NB4 (cell line): ENCODE measurements at regions not wholly inside any gene's neighbourhood (a gene's known extent, or its start where the extent isn't known, plus 50 kb on each side); places are given as distances from the start of the nearest gene placed in this dataset.
"Not testable (repeated sequence)": the region's sequence is repeated elsewhere in the genome, so short reads cannot be mapped to it uniquely, and the experiment has no call there.

Experiments
- DNase-seq: peaks from one replicate; pipeline ENCODE4 v3.0.0; 2010; ENCODE audit warnings: low read depth
- H3K4me3 ChIP-seq: one replicate; pipeline ENCODE4 v1.5.1; 2011; ENCODE audit warnings: mild to moderate bottlenecking, low read depth, low read length, moderate library complexity
- MYC ChIP-seq: IDR thresholded peaks from 2 replicates; pipeline ENCODE4 v1.6.1; 2011; ENCODE audit warnings: low read depth, low read length
- POLR2A ChIP-seq: IDR thresholded peaks from 2 replicates; pipeline ENCODE4 v1.6.1; 2011; ENCODE audit warnings: mild to moderate bottlenecking; ENCODE audit not compliant: insufficient read length; ENCODE audit errors: extremely low read depth
- TF ChIP-seq, protein P1 (sequence below): IDR thresholded peaks from one replicate; pipeline ENCODE4 v1.5.1; 2012; ENCODE audit warnings: low read depth, low read length
- TF ChIP-seq, protein P2 (sequence below): IDR thresholded peaks from 2 replicates; pipeline ENCODE4 v1.6.1; 2011; ENCODE audit warnings: low read depth, low read length

DNA sequence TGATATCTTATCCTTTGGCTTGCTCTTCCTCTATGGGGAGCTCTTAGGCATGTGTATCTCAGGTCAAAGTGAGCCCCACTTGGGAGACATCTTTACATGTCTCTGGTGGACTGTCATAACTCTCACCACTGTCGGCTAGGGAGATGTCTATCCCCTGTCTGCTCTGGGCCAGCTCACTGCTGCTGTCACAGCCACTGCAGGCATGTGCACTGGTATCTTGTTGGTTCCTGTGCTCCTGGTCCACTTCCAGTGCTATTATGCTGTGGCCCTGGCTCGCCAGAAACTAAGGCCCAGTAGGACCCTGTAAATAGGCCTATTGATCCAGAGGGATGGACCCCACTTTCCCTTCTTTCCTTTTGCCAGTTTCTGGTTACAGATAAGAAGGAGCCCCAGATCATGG, 56.6 kb upstream of the LAS1L start:
- TF ChIP-seq POLR2A (no peak), MYC (no peak)
- TF ChIP-seq, protein P1, sequence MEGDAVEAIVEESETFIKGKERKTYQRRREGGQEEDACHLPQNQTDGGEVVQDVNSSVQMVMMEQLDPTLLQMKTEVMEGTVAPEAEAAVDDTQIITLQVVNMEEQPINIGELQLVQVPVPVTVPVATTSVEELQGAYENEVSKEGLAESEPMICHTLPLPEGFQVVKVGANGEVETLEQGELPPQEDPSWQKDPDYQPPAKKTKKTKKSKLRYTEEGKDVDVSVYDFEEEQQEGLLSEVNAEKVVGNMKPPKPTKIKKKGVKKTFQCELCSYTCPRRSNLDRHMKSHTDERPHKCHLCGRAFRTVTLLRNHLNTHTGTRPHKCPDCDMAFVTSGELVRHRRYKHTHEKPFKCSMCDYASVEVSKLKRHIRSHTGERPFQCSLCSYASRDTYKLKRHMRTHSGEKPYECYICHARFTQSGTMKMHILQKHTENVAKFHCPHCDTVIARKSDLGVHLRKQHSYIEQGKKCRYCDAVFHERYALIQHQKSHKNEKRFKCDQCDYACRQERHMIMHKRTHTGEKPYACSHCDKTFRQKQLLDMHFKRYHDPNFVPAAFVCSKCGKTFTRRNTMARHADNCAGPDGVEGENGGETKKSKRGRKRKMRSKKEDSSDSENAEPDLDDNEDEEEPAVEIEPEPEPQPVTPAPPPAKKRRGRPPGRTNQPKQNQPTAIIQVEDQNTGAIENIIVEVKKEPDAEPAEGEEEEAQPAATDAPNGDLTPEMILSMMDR, result no peak
- TF ChIP-seq, protein P2, sequence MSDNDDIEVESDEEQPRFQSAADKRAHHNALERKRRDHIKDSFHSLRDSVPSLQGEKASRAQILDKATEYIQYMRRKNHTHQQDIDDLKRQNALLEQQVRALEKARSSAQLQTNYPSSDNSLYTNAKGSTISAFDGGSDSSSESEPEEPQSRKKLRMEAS, result no peak
- no peak overlapping the region for H3K4me3 ChIP-seq
- DNase-seq, result no peak

DNA sequence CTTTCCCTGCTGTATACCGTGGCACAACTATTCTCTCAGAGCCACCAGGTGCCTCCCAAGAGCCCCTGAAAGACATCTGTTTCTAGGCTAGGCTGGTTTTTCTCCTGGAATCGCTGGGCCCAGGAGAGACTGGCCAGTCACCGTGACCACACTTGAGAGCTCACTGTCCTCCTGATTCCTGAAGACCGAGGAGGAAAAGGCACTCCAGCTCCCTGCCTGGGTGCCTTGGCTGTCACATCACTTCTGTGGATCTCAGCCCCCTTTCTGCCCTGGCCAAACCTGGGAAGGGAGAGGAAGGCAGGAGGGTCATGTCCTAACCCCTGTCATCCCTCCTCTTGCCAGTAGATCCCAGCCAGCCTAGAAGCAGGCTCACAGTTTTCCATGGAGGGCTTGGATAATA, 54.7 kb upstream of the LAS1L start:
- TF ChIP-seq, protein P1, result no peak
- TF ChIP-seq, protein P2, result no peak
- TF ChIP-seq POLR2A (no peak), MYC (no peak)
- H3K4me3 ChIP-seq, result no peak overlapping the region
- DNase-seq, result no peak

DNA sequence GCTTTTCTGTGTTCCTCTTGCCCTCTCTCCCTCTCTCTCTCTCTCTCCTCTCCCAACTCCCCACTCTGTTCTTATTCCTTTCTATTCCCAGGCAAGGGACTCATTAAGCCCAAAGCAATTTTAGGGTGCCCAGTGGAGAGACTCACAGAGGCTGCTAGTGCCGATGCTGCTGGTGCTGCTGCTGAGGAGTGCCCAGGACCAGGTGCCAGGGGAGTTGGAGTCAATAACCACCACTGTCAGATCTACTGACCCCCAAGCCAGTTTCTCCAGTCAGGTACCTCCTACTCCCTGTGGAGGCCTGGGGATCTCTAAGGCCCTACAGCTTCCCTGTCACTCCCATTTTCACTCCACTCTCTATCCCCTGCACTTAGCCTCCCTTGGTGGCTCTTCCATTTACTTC, 54.2 kb upstream of the LAS1L start:
- no peak for DNase-seq
- H3K4me3 ChIP-seq, result no peak overlapping the region
- TF ChIP-seq, protein P1, result no peak
- TF ChIP-seq POLR2A (no peak), MYC (no peak)
- TF ChIP-seq, protein P2, result no peak

DNA sequence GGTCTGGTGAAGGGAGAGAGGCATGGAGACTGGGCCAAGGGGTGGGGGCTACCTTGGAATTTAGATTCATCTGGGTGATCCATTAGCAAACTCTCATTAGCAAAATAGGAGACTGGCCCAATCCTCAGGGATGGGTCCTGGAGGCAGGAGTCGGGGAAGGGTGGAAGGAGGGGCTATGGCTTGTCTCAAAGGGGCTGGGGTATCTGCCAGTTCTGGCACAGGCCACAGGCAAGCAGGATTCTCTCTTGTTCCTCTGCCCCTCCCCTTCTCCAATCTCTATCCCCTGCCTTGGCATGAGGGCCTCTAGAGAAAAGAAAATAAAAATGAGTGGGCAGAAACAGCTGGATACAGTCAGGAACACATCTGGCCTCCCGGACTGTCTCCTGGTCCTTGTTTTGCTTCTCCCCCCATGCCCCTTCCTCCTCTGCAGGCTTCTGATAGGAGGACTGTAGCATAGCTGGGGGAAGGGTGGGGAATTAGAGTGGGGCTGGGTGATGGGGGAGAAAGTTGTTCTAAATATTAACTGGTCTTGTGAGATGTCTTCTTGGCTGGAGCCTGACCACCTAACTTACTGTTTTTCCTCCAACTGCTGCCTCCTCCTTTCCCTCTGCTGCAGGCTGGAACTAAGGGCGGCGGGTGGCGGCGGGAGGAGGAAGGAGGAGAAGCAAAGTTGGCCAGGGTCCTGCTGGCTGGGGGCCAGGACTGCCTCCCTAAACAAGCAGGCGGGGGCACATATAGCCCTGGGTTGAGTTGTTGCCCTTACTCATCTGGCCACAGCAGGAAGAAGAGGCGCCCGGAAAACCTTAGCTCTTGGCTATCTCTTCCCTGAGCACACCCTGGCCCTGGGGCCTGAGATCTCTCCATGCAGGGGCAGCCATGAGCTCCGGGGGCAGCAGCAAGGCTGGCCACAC, 53.3 kb upstream of the LAS1L start:
- H3K4me3 ChIP-seq, result no peak overlapping the region
- TF ChIP-seq POLR2A, result no peak
- TF ChIP-seq, protein P2, result no peak
- TF ChIP-seq, protein P1, result no peak
- no peak for TF ChIP-seq MYC
- DNase-seq, result no peak

DNA sequence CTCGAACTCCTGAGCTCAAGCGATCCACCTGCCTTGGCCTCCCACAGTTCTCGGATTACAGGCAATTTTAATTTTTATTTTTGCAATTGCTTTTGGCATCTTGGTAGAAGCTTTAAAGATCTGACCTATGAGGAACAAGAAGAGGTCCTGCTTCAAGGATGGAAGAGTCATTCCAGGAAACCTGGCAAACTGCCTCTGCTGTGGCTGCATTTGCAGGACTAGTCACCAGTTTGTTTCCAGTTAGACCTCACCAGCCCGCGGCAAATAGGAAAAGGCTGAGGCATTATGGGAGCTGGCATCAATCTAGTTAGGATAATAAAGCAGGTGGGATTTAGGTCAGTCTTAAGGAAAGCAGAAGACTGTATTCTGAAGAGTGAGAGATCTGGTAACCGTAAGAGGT, 51.9 kb upstream of the LAS1L start:
- no peak overlapping the region for H3K4me3 ChIP-seq
- TF ChIP-seq, protein P1, result no peak
- TF ChIP-seq MYC (no peak), POLR2A (no peak)
- TF ChIP-seq, protein P2, result no peak
- no peak for DNase-seq

DNA sequence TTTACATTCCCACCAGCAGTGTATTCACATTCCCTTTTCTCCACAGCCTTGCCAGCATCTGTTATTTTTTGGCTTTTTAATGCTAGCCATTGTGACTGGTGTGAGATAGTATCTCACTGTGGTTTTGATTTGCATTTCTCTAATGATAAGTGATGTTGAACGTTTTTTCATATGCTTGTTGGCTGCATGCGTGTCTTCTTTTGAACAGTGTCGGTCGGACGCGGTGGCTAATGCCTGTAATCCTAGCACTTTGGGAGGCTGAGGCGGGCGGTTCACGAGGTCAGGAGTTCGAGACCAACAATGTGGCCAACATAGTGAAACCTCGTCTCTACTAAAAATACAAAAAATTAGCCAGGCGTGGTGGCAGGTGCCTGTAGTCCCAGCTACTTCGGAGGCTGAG, 50.6 kb upstream of the LAS1L start:
- not testable (repeated sequence) for H3K4me3 ChIP-seq, DNase-seq
